ENCODE measurements at regions not wholly inside any gene's neighbourhood (a gene's known extent, or its start where the extent isn't known, plus 50 kb on each side); places are given as distances from the start of the nearest gene placed in this dataset.

DNA sequence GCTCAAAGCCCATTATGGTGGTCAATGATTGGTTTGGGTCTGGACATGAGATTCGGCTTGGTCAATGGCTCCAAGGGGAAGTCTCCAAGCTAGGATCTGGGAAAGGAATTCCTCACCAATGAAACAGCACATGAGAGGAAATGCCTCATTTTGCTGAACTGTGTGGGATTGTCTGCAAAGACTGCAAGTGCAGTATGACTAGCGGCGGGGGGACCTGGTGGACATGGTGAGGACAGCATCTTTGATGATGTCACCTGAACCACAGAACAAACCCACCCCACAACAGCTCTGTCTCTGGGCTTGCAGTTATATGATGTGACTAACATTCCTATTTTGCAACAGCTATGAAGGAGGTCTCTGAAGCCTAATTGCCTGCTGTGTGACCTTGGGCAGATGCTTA, 50.6 kb upstream of the NKD1 start:
- no peak for TF ChIP-seq EHMT2 (IDR thresholded peaks at IDR 0.05; ENCODE audit: low read depth)
- TF ChIP-seq, protein P1, sequence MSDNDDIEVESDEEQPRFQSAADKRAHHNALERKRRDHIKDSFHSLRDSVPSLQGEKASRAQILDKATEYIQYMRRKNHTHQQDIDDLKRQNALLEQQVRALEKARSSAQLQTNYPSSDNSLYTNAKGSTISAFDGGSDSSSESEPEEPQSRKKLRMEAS (IDR thresholded peaks at IDR 0.05), result no peak
- TF ChIP-seq RFX5 (IDR thresholded peaks at IDR 0.05), result no peak
- no peak for TF ChIP-seq POLR2A (IDR thresholded peaks at IDR 0.05; ENCODE audit: low read length)
- TF ChIP-seq, protein P2, sequence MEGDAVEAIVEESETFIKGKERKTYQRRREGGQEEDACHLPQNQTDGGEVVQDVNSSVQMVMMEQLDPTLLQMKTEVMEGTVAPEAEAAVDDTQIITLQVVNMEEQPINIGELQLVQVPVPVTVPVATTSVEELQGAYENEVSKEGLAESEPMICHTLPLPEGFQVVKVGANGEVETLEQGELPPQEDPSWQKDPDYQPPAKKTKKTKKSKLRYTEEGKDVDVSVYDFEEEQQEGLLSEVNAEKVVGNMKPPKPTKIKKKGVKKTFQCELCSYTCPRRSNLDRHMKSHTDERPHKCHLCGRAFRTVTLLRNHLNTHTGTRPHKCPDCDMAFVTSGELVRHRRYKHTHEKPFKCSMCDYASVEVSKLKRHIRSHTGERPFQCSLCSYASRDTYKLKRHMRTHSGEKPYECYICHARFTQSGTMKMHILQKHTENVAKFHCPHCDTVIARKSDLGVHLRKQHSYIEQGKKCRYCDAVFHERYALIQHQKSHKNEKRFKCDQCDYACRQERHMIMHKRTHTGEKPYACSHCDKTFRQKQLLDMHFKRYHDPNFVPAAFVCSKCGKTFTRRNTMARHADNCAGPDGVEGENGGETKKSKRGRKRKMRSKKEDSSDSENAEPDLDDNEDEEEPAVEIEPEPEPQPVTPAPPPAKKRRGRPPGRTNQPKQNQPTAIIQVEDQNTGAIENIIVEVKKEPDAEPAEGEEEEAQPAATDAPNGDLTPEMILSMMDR (IDR thresholded peaks at IDR 0.05), result no peak
- no peak for TF ChIP-seq SMC3 (IDR thresholded peaks at IDR 0.05)
- no peak for TF ChIP-seq CEBPB (IDR thresholded peaks at IDR 0.05)
- TF ChIP-seq, protein P3, sequence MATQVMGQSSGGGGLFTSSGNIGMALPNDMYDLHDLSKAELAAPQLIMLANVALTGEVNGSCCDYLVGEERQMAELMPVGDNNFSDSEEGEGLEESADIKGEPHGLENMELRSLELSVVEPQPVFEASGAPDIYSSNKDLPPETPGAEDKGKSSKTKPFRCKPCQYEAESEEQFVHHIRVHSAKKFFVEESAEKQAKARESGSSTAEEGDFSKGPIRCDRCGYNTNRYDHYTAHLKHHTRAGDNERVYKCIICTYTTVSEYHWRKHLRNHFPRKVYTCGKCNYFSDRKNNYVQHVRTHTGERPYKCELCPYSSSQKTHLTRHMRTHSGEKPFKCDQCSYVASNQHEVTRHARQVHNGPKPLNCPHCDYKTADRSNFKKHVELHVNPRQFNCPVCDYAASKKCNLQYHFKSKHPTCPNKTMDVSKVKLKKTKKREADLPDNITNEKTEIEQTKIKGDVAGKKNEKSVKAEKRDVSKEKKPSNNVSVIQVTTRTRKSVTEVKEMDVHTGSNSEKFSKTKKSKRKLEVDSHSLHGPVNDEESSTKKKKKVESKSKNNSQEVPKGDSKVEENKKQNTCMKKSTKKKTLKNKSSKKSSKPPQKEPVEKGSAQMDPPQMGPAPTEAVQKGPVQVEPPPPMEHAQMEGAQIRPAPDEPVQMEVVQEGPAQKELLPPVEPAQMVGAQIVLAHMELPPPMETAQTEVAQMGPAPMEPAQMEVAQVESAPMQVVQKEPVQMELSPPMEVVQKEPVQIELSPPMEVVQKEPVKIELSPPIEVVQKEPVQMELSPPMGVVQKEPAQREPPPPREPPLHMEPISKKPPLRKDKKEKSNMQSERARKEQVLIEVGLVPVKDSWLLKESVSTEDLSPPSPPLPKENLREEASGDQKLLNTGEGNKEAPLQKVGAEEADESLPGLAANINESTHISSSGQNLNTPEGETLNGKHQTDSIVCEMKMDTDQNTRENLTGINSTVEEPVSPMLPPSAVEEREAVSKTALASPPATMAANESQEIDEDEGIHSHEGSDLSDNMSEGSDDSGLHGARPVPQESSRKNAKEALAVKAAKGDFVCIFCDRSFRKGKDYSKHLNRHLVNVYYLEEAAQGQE (IDR thresholded peaks at IDR 0.05), result no peak
